ENCODE measurements at regions not wholly inside any gene's neighbourhood (a gene's known extent, or its start where the extent isn't known, plus 50 kb on each side); places are given as distances from the start of the nearest gene placed in this dataset.
"Not testable (repeated sequence)": the region's sequence is repeated elsewhere in the genome, so short reads cannot be mapped to it uniquely, and the experiment has no call there.

DNA sequence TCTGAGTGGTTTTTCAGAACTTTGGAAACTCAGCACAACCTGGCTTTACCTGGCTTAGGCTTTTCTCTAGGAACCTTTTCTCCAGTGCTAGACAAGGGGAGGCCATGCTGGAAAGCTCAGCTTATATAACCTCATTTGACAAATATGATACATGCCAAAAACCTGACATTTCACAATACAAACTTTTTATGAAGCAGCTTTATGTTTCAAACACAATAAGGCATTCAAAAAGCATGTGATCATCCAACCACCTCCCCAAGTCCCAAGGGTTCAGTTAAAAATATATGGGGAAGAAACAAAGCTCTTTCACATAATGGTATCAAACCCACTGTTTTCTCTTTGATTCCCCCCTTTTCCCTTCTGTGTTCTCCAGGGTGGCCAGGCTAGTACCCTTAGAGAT is 63.7 kb downstream of the ZC3H11B start:
- no peak overlapping the region for H3K4me3 ChIP-seq (ENCODE audit: low read depth, low read length)
- POLR2A ChIA-PET, result no interaction called here
- DNase-seq (ENCODE audit: low read depth, low spot score), result no peak
- CTCF ChIA-PET, result no interaction called here
- TF ChIP-seq, protein P1, sequence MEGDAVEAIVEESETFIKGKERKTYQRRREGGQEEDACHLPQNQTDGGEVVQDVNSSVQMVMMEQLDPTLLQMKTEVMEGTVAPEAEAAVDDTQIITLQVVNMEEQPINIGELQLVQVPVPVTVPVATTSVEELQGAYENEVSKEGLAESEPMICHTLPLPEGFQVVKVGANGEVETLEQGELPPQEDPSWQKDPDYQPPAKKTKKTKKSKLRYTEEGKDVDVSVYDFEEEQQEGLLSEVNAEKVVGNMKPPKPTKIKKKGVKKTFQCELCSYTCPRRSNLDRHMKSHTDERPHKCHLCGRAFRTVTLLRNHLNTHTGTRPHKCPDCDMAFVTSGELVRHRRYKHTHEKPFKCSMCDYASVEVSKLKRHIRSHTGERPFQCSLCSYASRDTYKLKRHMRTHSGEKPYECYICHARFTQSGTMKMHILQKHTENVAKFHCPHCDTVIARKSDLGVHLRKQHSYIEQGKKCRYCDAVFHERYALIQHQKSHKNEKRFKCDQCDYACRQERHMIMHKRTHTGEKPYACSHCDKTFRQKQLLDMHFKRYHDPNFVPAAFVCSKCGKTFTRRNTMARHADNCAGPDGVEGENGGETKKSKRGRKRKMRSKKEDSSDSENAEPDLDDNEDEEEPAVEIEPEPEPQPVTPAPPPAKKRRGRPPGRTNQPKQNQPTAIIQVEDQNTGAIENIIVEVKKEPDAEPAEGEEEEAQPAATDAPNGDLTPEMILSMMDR (IDR thresholded peaks at IDR 0.05; ENCODE audit: insufficient read depth, low read length, missing control alignments), result no peak

DNA sequence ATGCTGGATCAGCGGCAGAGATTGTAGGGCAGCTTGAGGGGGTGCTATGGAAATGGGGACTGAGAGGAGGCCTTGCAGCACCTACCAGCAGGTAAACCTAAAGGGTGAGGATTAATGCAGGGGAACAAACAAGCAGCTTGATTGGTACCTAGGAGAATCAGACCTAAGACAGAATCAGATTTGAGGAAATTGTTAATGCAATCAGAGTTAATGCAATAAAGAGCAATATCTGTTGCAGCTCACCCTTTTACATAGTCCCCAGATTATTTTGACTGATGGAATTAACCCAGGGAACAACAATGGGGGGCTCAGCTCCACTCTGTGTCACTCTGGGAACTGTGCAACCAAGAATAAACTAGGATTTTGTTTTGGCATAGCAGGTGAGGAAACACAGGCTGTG is 64.5 kb downstream of the ZC3H11B start:
- POLR2A ChIA-PET, result no interaction called here
- CTCF ChIA-PET, result no interaction called here
- TF ChIP-seq, protein P1 (IDR thresholded peaks at IDR 0.05; ENCODE audit: insufficient read depth, low read length, missing control alignments), result no peak

DNA sequence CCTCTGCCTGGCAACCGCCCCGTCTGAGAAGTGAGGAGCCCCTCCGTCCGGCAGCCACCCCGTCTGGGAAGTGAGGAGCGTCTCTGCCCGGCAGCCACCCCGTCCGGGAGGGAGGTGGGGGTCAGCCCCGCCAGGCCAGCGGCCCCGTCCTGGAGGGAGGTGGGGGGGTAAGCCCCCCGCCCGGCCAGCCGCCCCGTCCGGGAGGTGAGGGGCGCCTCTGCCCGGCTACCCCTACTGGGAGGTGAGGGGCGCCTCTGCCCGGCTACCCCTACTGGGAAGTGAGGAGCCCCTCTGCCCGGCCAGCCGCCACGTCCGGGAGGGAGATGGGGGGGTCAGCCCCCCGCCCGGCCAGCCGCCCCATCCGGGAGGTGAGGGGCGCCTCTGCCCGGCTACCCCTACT is 67.1 kb downstream of the ZC3H11B start:
- POLR2A ChIA-PET; CTCF ChIA-PET; H3K4me3 ChIP-seq (ENCODE audit: low read depth, low read length); DNase-seq (ENCODE audit: low read depth, low spot score): not testable (repeated sequence)

More for the DNA sequence above, 64.5 kb downstream of the ZC3H11B start:
- DNase-seq (ENCODE audit: low read depth, low spot score), result no peak
- H3K4me3 ChIP-seq (ENCODE audit: low read depth, low read length), result no peak overlapping the region

DNA sequence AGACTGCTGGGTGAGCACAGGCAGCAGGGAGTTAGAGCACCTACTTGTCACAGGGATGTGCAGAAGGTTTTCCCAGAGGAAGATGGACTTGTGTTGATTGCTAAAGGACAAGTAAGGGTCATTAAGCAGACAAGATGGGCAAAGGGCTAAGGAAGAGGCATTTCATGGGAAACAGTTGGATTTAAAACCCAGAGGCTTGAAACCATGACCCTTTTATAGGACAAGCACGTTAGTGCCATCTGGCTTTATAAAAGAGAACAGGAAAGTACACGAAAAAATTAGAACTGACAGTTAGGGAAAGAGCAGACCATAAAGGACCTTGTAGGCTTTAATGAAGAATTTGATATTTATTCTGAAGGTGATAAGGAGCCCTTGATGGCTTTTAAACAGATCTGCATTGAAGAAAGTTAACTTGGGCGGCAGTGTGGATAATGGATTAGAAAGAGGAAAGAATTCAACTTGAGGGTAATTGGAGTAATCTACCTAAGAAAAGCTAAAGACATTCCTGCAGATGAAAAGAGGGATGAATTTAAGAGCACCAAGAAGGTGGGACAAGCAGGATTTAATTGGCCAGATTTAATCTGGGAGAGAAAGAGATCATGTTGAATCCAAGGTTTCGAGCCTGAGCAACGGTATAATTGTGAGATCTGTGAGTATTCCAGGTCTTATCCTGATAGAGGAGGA is 68.6 kb downstream of the ZC3H11B start:
- ChIA-PET CTCF (no interaction called here), POLR2A (no interaction called here)
- DNase-seq (ENCODE audit: low read depth, low spot score), result no peak
- no peak overlapping the region for H3K4me3 ChIP-seq (ENCODE audit: low read depth, low read length)
- TF ChIP-seq, protein P1 (IDR thresholded peaks at IDR 0.05; ENCODE audit: insufficient read depth, low read length, missing control alignments), result no peak

DNA sequence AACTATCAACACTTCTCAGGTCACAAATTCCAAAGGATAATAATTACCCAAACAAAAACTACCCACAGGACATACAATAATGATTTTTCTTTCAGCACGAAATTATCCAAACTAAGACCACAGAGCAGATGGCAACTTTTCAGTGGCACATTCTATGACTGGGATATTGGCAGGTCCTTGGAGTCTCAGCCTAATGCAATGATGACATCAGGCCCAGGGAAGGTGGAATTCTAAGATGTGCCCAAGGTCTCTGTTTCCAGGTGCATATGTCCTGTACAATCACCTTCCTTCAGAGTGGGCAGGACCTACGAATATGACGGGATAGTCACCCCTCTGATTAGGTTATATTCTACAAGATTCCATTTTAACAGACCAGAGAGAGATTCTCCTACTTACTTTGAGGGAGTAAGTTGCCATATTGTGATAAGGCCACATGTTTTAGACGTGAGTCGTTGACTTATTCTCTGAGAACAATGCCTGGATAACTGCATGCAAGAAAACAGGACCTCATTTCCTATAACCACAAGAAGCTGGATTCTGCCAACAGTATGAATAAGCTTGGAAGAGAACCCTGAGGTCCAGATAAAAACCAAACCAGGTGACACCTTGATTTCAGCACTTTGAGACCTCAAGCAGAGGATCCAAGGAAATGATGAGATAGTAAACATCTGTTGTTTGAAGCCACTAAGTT is 69.9 kb downstream of the ZC3H11B start:
- no peak overlapping the region for H3K4me3 ChIP-seq (ENCODE audit: low read depth, low read length)
- TF ChIP-seq, protein P1 (IDR thresholded peaks at IDR 0.05; ENCODE audit: insufficient read depth, low read length, missing control alignments), result no peak
- CTCF ChIA-PET, result no interaction called here
- no peak for DNase-seq (ENCODE audit: low read depth, low spot score)
- POLR2A ChIA-PET, result no interaction called here

DNA sequence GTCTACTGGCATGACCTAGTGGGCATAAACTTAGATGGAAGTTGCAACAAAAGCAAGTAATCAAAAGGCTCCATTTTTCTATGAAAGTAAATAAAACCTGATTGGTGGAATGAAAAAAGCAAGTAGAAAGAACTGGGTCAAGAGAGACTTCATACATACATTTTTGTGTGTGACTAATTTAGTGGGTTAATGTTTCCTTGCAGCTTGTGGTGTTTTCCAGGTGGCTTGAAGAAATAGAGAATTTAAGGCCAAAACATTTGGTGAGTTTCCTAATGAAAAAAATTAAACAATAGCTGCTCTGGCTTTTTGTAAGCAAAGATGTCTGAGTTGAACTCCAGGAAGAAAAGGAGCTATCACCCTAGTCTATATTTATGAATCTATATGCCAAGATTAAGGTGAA is 71.0 kb downstream of the ZC3H11B start:
- CTCF ChIA-PET, result no interaction called here
- no peak overlapping the region for H3K4me3 ChIP-seq (ENCODE audit: low read depth, low read length)
- POLR2A ChIA-PET, result no interaction called here
- TF ChIP-seq, protein P1 (IDR thresholded peaks at IDR 0.05; ENCODE audit: insufficient read depth, low read length, missing control alignments), result no peak
- no peak for DNase-seq (ENCODE audit: low read depth, low spot score)
